ENCODE measurements at regions not wholly inside any gene's neighbourhood (a gene's known extent, or its start where the extent isn't known, plus 50 kb on each side); places are given as distances from the start of the nearest gene placed in this dataset.

- TF ChIP-seq, protein P1, sequence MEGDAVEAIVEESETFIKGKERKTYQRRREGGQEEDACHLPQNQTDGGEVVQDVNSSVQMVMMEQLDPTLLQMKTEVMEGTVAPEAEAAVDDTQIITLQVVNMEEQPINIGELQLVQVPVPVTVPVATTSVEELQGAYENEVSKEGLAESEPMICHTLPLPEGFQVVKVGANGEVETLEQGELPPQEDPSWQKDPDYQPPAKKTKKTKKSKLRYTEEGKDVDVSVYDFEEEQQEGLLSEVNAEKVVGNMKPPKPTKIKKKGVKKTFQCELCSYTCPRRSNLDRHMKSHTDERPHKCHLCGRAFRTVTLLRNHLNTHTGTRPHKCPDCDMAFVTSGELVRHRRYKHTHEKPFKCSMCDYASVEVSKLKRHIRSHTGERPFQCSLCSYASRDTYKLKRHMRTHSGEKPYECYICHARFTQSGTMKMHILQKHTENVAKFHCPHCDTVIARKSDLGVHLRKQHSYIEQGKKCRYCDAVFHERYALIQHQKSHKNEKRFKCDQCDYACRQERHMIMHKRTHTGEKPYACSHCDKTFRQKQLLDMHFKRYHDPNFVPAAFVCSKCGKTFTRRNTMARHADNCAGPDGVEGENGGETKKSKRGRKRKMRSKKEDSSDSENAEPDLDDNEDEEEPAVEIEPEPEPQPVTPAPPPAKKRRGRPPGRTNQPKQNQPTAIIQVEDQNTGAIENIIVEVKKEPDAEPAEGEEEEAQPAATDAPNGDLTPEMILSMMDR (IDR thresholded peaks at IDR 0.05): no peak
- TF ChIP-seq POLR2AphosphoS5 (IDR thresholded peaks at IDR 0.05): no peak
- no peak for TF ChIP-seq EP300 (IDR thresholded peaks at IDR 0.05; ENCODE audit: low read depth)
These were observed 746.4 kb upstream of the LCORL start for GRCh38 chr4:18767921-18768320.

Data from transverse colon (tissue), 4 donors.